ENCODE measurements at regions not wholly inside any gene's neighbourhood (a gene's known extent, or its start where the extent isn't known, plus 50 kb on each side); places are given as distances from the start of the nearest gene placed in this dataset.
"Not testable (repeated sequence)": the region's sequence is repeated elsewhere in the genome, so short reads cannot be mapped to it uniquely, and the experiment has no call there.

- DNase-seq (ENCODE audit: low read depth): peak; percentile 17
Measured at GRCh38 chr7:68176974-68177373, 1180.3 kb downstream of the TYW1 start.

- no peak for DNase-seq (ENCODE audit: low read depth)
Measured at GRCh38 chr7:68180761-68181160, 1184.1 kb downstream of the TYW1 start.

GRCh38 chr7:68183176-68183575 lies 1186.5 kb downstream of the TYW1 start:
- DNase-seq (ENCODE audit: low read depth): no peak

GRCh38 chr7:68185631-68186456 lies 1189.2 kb downstream of the TYW1 start:
- DNase-seq (ENCODE audit: low read depth): no peak

- DNase-seq (ENCODE audit: low read depth): no peak
Measured at GRCh38 chr7:68187532-68187931, 1190.9 kb downstream of the TYW1 start.

- DNase-seq (ENCODE audit: low read depth): no peak
Measured at GRCh38 chr7:68192941-68193340, 1196.3 kb downstream of the TYW1 start.

- DNase-seq (ENCODE audit: low read depth): not testable (repeated sequence)
Measured at GRCh38 chr7:68195642-68196041, 1199.0 kb downstream of the TYW1 start.

- no peak for DNase-seq (ENCODE audit: low read depth)
Measured at GRCh38 chr7:68200051-68200670, 1203.5 kb downstream of the TYW1 start.

GRCh38 chr7:68203251-68203650 lies 1206.6 kb downstream of the TYW1 start:
- DNase-seq (ENCODE audit: low read depth): no peak

- DNase-seq (ENCODE audit: low read depth): no peak
Measured at GRCh38 chr7:68205826-68206225, 1209.2 kb downstream of the TYW1 start.

- no peak for DNase-seq (ENCODE audit: low read depth)
Measured at GRCh38 chr7:68206946-68207485, 1210.4 kb downstream of the TYW1 start.

GRCh38 chr7:68207676-68208075 lies 1211.0 kb downstream of the TYW1 start:
- DNase-seq (ENCODE audit: low read depth): no peak

GRCh38 chr7:68209486-68209885 lies 1212.9 kb downstream of the TYW1 start:
- no peak for DNase-seq (ENCODE audit: low read depth)

- DNase-seq (ENCODE audit: low read depth): no peak
Measured at GRCh38 chr7:68213838-68214237, 1217.2 kb downstream of the TYW1 start.

- DNase-seq (ENCODE audit: low read depth): no peak
Measured at GRCh38 chr7:68216051-68216450, 1219.4 kb downstream of the TYW1 start.

GRCh38 chr7:68217426-68217825 lies 1220.8 kb downstream of the TYW1 start:
- DNase-seq (ENCODE audit: low read depth): no peak

- DNase-seq (ENCODE audit: low read depth): no peak
Measured at GRCh38 chr7:68218461-68218860, 1221.8 kb downstream of the TYW1 start.

- DNase-seq (ENCODE audit: low read depth): no peak
Measured at GRCh38 chr7:68222311-68222710, 1225.7 kb downstream of the TYW1 start.

- no peak for DNase-seq (ENCODE audit: low read depth)
Measured at GRCh38 chr7:68224041-68224741, 1227.6 kb downstream of the TYW1 start.

GRCh38 chr7:68231011-68231410 lies 1234.4 kb downstream of the TYW1 start:
- not testable (repeated sequence) for DNase-seq (ENCODE audit: low read depth)

GRCh38 chr7:68235937-68236336 lies 1239.3 kb downstream of the TYW1 start:
- no peak for DNase-seq (ENCODE audit: low read depth)

- DNase-seq (ENCODE audit: low read depth): no peak
Measured at GRCh38 chr7:68238204-68238805, 1241.7 kb downstream of the TYW1 start.
